Stomach (tissue), 4 donors: ENCODE measurements at regions not wholly inside any gene's neighbourhood (a gene's known extent, or its start where the extent isn't known, plus 50 kb on each side); places are given as distances from the start of the nearest gene placed in this dataset.

ENCODE experiments used
- POLR2A ChIP-seq, 4 donors: fragments of 450-650 bp; IDR thresholded peaks; one replicate each; pipeline ENCODE4 v1.6.1; 2016; ENCODE audit warnings: antibody characterized with exemption in 4 of 4, control low read depth in 2 of 4, mild to moderate bottlenecking in 1 of 4, moderate library complexity in 1 of 4
- POLR2AphosphoS5 ChIP-seq, 3 donors: sonication (generic); formaldehyde crosslinking; IDR thresholded peaks; one replicate each; pipeline ENCODE4 v1.6.1; 2016; ENCODE audit warnings: antibody characterized with exemption in 3 of 3
- TF ChIP-seq, protein P1 (sequence below), 7 experiments: fragments of 450-650 bp in 4 of 7; fragments of 200-600 bp in 3 of 7; sonication (generic) in 3 of 7; IDR thresholded peaks; one replicate each; pipeline ENCODE4 v1.5.1; 2016 to 2019; ENCODE audit warnings: antibody characterized with exemption in 7 of 7, control low read depth in 2 of 7, mild to moderate bottlenecking in 1 of 7

DNA sequence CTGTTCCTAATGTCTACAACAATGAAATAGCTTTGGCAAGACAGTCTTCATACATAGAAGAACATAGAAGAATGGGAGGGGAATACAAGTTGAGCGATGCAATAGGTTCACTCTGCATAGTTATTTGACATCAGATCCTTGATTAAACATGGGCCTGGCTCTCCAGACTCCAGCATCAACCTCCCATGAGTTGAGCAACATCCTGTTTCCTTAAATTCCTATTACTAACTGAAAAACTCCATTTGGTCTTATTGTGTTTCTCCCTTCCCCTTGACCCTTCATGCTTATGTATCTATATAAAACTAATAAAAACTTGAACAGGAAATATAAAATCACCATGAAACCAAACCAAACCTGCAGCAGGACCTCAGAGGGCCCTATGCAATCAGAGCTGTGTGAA is 304.5 kb upstream of the SATB1 start:
- TF ChIP-seq, protein P1, sequence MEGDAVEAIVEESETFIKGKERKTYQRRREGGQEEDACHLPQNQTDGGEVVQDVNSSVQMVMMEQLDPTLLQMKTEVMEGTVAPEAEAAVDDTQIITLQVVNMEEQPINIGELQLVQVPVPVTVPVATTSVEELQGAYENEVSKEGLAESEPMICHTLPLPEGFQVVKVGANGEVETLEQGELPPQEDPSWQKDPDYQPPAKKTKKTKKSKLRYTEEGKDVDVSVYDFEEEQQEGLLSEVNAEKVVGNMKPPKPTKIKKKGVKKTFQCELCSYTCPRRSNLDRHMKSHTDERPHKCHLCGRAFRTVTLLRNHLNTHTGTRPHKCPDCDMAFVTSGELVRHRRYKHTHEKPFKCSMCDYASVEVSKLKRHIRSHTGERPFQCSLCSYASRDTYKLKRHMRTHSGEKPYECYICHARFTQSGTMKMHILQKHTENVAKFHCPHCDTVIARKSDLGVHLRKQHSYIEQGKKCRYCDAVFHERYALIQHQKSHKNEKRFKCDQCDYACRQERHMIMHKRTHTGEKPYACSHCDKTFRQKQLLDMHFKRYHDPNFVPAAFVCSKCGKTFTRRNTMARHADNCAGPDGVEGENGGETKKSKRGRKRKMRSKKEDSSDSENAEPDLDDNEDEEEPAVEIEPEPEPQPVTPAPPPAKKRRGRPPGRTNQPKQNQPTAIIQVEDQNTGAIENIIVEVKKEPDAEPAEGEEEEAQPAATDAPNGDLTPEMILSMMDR (IDR thresholded peaks at IDR 0.05) = no peak
- no peak for TF ChIP-seq POLR2AphosphoS5 (IDR thresholded peaks at IDR 0.05)
- TF ChIP-seq POLR2A (IDR thresholded peaks at IDR 0.05) = no peak
